GM12878 (cell line): ENCODE measurements at regions not wholly inside any gene's neighbourhood (a gene's known extent, or its start where the extent isn't known, plus 50 kb on each side); places are given as distances from the start of the nearest gene placed in this dataset.

Source experiments
- ATAC-seq: fragments of 200-7000 bp; cut with Tn5 transposase; 3 replicates; pipeline ENCODE4 v1.9.1; 2020; ENCODE audit warnings: mild to moderate bottlenecking, moderate library complexity
- BruUV-seq: library from RNA; stranded (reverse); fragments of 400-500 nt; replicated peaks from 2 replicates; lab custom pipeline; 2021; lab: Mats Ljungman, UMichigan
- CTCF ChIA-PET: fragments of 300-600 bp; sonication (Branson Sonifier 250); formaldehyde crosslinking; extraction: SDS; loops from one replicate; lab custom pipeline; 2021; ENCODE audit warnings: inconsistent platforms; lab: Yijun Ruan, JAX
- POLR2A ChIA-PET: fragments of 350-600 bp; formaldehyde crosslinking; extraction: SDS; loops from one replicate; lab custom pipeline; 2021; ENCODE audit warnings: inconsistent platforms; lab: Charles Lee
- RAD21 ChIA-PET: fragments of 300-600 bp; sonication (Branson Sonifier 250); formaldehyde crosslinking; loops from one replicate; lab custom pipeline; 2023; ENCODE audit warnings: antibody characterized with exemption; ENCODE audit not compliant: unreplicated experiment; lab: Charles Lee
- SMC1A ChIA-PET: fragments of 300-600 bp; sonication (Branson Sonifier 250); formaldehyde crosslinking; loops from one replicate; lab custom pipeline; 2023; ENCODE audit not compliant: unreplicated experiment, uncharacterized antibody; lab: Charles Lee
- DNase-seq: peaks from one replicate; pipeline ENCODE4 v3.0.0-alpha.2; 2011; ENCODE audit warnings: low read depth, low spot score
- FAIRE-seq: peaks from 3 replicates; lab custom pipeline; 2011; peaks lifted over from hg19 to GRCh38; lab: Jason Lieb, UNC
- H2AFZ ChIP-seq: 2 replicates; pipeline ENCODE4 v1.6.0; 2011; ENCODE audit warnings: low read depth, low read length, control low read depth; ENCODE audit not compliant: control insufficient read depth
- H3K27ac ChIP-seq: 2 replicates; pipeline ENCODE4 v1.5.1; 2011; ENCODE audit warnings: control low read depth; ENCODE audit not compliant: control insufficient read depth, insufficient read depth
- H3K27me3 ChIP-seq, 2 experiments: replicated peaks in 1 of 2; 2 replicates each; pipeline versions ENCODE4 v1.6.0 to v1.6.1; 2011; ENCODE audit warnings: low read length in 1 of 2; ENCODE audit not compliant: control insufficient read depth in 2 of 2, insufficient read depth in 2 of 2
- H3K36me3 ChIP-seq, 2 experiments: 2 replicates each; pipeline ENCODE4 v1.5.1; 2011; ENCODE audit warnings: low read length in 1 of 2; ENCODE audit not compliant: control insufficient read depth in 2 of 2, insufficient read depth in 2 of 2
- H3K4me1 ChIP-seq: 2 replicates; pipeline ENCODE4 v1.6.1; 2011; ENCODE audit warnings: mild to moderate bottlenecking, low read length, moderate library complexity, mixed read lengths; ENCODE audit not compliant: control insufficient read depth, insufficient read depth
- H3K4me2 ChIP-seq: 2 replicates; pipeline ENCODE4 v1.6.0; 2011; ENCODE audit warnings: control low read depth; ENCODE audit not compliant: control insufficient read depth, insufficient read depth
- H3K4me3 ChIP-seq: fragments of 200-600 bp; sonication (generic); 2 replicates; pipeline ENCODE4 v1.5.1; 2016
- H3K79me2 ChIP-seq: 2 replicates; pipeline ENCODE4 v1.6.0; 2011; ENCODE audit warnings: low read length; ENCODE audit not compliant: control insufficient read depth, insufficient read depth
- H3K9ac ChIP-seq: 2 replicates; pipeline ENCODE4 v1.8.0; 2011; ENCODE audit warnings: low read length, control low read depth, mixed read lengths; ENCODE audit not compliant: control insufficient read depth, insufficient read depth
- H3K9me3 ChIP-seq: replicated peaks from 3 replicates; pipeline ENCODE4 v1.5.1; 2011; ENCODE audit warnings: mild to moderate bottlenecking, low read length; ENCODE audit not compliant: control insufficient read depth, insufficient read depth
- H4K20me1 ChIP-seq: 2 replicates; pipeline ENCODE4 v1.6.0; 2011; ENCODE audit not compliant: control insufficient read depth, insufficient read depth
- ATF2 ChIP-seq: IDR thresholded peaks from 2 replicates; pipeline ENCODE4 v1.6.1; 2012; ENCODE audit warnings: low read length, inconsistent platforms
- E2F4 ChIP-seq: IDR thresholded peaks from 2 replicates; pipeline ENCODE4 v1.6.1; 2012; ENCODE audit warnings: low read depth, low read length, improper control_type of control experiment
- EED ChIP-seq: sonication (generic); IDR thresholded peaks from 2 replicates; pipeline ENCODE4 v1.6.1; 2016; ENCODE audit warnings: antibody characterized with exemption, low read depth
- HDAC2 ChIP-seq: fragments of 200-600 bp; sonication (generic); IDR thresholded peaks from 2 replicates; pipeline ENCODE4 v1.6.1; 2017
- MAX ChIP-seq: IDR thresholded peaks from 2 replicates; pipeline ENCODE4 v1.6.1; 2012; ENCODE audit warnings: low read depth, low read length, improper control_type of control experiment
- NR2F1 ChIP-seq: fragments of 450-650 bp; conservative IDR thresholded peaks from 2 replicates; pipeline ENCODE4 v1.6.1; 2017; ENCODE audit warnings: mild to moderate bottlenecking
- POU2F2 ChIP-seq: IDR thresholded peaks from 3 replicates; pipeline ENCODE4 v1.6.1; 2011; ENCODE audit warnings: low read depth, mild to moderate bottlenecking, low read length, borderline replicate concordance
- RCOR1 ChIP-seq: conservative IDR thresholded peaks from 2 replicates; pipeline ENCODE4 v1.6.1; 2012; ENCODE audit warnings: low read depth, low read length, improper control_type of control experiment
- SREBF1 ChIP-seq: IDR thresholded peaks from 2 replicates; pipeline ENCODE4 v1.6.1; 2012; ENCODE audit warnings: mild to moderate bottlenecking, low read length
- SRF ChIP-seq, 2 experiments: IDR thresholded peaks; 2 replicates each; pipeline ENCODE4 v1.6.1; 2011; ENCODE audit warnings: low read depth in 2 of 2, low read length in 2 of 2, mild to moderate bottlenecking in 1 of 2, moderate library complexity in 1 of 2
- STAT3 ChIP-seq: IDR thresholded peaks from 2 replicates; pipeline ENCODE4 v1.6.1; 2011; ENCODE audit warnings: low read depth, low read length, improper control_type of control experiment
- ZBED1 ChIP-seq: IDR thresholded peaks from 2 replicates; pipeline ENCODE4 v1.6.1; 2016; ENCODE audit warnings: borderline replicate concordance
- ZNF207 ChIP-seq: fragments of 450-650 bp; IDR thresholded peaks from 2 replicates; pipeline ENCODE4 v1.6.1; 2014; ENCODE audit warnings: antibody characterized with exemption, mild to moderate bottlenecking, borderline replicate concordance
- in situ Hi-C: fragments of 300-500 bp; cut with MboI; formaldehyde crosslinking; loops from 9 replicates; pipeline ENCODE4 v1.14.3; 2018; ENCODE audit warnings: mixed read lengths
- intact Hi-C: fragments of 100-400 bp; cut with micrococcal nuclease; formaldehyde crosslinking; loops from one replicate; pipeline ENCODE4 v1.14.2; 2022; ENCODE audit not compliant: unreplicated experiment
- TF ChIP-seq, protein P1 (sequence below): fragments of 150-350 bp; IDR thresholded peaks from 2 replicates; pipeline ENCODE4 v1.6.1; 2014; ENCODE audit warnings: mild to moderate bottlenecking, low read depth, low read length
- TF ChIP-seq, protein P2 (sequence below): IDR thresholded peaks from 2 replicates; pipeline ENCODE4 v1.6.1; 2012; ENCODE audit warnings: improper control_type of control experiment, low read depth, low read length; ENCODE audit not compliant: insufficient replicate concordance

GRCh38 chr4:147326591-147326990 is 154.3 kb upstream of the EDNRA start:
- H3K4me1 ChIP-seq: no peaks in the 10 kb centered on the region
- no peaks in the 10 kb centered on the region for H3K79me2 ChIP-seq
- no peak overlapping the region for H3K4me3 ChIP-seq
- BruUV-seq: no TSS peak
- H3K9me3 ChIP-seq: no peaks in the 10 kb centered on the region
- H3K27me3 ChIP-seq: no peaks in the 10 kb centered on the region
- no peak overlapping the region for H3K4me2 ChIP-seq
- H2AFZ ChIP-seq: no peak overlapping the region
- DNase-seq (no peak), FAIRE-seq (no peak), ATAC-seq (no peak)
- H3K36me3 ChIP-seq: no peaks in the 10 kb centered on the region
- no peaks in the 10 kb centered on the region for H4K20me1 ChIP-seq
- in situ Hi-C loops (no loop called here), intact Hi-C loops (no loop called here)
- H3K9ac ChIP-seq: no peak overlapping the region
- RAD21 ChIA-PET: no interaction called here
- POLR2A ChIA-PET: no interaction called here
- CTCF ChIA-PET: no interaction called here
- SMC1A ChIA-PET: no interaction called here
- no peak overlapping the region for H3K27ac ChIP-seq
- TF ChIP-seq HDAC2 (no peak), ATF2 (no peak), STAT3 (no peak), ZNF207 (no peak), SREBF1 (no peak), RCOR1 (no peak), MAX (no peak), ZBED1 (no peak), SRF (IDR thresholded peaks at IDR 0.05; ENCODE audit: low read depth in 2 of 2, low read length in 2 of 2) (no peak), NR2F1 (no peak), E2F4 (no peak), POU2F2 (no peak), EED (no peak)
- TF ChIP-seq, protein P1, sequence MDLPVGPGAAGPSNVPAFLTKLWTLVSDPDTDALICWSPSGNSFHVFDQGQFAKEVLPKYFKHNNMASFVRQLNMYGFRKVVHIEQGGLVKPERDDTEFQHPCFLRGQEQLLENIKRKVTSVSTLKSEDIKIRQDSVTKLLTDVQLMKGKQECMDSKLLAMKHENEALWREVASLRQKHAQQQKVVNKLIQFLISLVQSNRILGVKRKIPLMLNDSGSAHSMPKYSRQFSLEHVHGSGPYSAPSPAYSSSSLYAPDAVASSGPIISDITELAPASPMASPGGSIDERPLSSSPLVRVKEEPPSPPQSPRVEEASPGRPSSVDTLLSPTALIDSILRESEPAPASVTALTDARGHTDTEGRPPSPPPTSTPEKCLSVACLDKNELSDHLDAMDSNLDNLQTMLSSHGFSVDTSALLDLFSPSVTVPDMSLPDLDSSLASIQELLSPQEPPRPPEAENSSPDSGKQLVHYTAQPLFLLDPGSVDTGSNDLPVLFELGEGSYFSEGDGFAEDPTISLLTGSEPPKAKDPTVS: no peak
- TF ChIP-seq, protein P2, sequence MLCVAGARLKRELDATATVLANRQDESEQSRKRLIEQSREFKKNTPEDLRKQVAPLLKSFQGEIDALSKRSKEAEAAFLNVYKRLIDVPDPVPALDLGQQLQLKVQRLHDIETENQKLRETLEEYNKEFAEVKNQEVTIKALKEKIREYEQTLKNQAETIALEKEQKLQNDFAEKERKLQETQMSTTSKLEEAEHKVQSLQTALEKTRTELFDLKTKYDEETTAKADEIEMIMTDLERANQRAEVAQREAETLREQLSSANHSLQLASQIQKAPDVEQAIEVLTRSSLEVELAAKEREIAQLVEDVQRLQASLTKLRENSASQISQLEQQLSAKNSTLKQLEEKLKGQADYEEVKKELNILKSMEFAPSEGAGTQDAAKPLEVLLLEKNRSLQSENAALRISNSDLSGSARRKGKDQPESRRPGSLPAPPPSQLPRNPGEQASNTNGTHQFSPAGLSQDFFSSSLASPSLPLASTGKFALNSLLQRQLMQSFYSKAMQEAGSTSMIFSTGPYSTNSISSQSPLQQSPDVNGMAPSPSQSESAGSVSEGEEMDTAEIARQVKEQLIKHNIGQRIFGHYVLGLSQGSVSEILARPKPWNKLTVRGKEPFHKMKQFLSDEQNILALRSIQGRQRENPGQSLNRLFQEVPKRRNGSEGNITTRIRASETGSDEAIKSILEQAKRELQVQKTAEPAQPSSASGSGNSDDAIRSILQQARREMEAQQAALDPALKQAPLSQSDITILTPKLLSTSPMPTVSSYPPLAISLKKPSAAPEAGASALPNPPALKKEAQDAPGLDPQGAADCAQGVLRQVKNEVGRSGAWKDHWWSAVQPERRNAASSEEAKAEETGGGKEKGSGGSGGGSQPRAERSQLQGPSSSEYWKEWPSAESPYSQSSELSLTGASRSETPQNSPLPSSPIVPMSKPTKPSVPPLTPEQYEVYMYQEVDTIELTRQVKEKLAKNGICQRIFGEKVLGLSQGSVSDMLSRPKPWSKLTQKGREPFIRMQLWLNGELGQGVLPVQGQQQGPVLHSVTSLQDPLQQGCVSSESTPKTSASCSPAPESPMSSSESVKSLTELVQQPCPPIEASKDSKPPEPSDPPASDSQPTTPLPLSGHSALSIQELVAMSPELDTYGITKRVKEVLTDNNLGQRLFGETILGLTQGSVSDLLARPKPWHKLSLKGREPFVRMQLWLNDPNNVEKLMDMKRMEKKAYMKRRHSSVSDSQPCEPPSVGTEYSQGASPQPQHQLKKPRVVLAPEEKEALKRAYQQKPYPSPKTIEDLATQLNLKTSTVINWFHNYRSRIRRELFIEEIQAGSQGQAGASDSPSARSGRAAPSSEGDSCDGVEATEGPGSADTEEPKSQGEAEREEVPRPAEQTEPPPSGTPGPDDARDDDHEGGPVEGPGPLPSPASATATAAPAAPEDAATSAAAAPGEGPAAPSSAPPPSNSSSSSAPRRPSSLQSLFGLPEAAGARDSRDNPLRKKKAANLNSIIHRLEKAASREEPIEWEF: no peak
